ENCODE measurements at regions not wholly inside any gene's neighbourhood (a gene's known extent, or its start where the extent isn't known, plus 50 kb on each side); places are given as distances from the start of the nearest gene placed in this dataset.

GRCh38 chr12:92324849-92325500, 179.3 kb upstream of the BTG1 start:
- no peak for DNase-seq (ENCODE audit: low read depth)
- no peak overlapping the region for H3K4me3 ChIP-seq (ENCODE audit: low read depth, low read length)
- TF ChIP-seq CTCF (conservative IDR thresholded peaks at IDR 0.05; ENCODE audit: low read depth, low read length) = no peak

GRCh38 chr12:92312463-92312964, 166.9 kb upstream of the BTG1 start:
- no peak for DNase-seq (ENCODE audit: low read depth)
- TF ChIP-seq CTCF (conservative IDR thresholded peaks at IDR 0.05; ENCODE audit: low read depth, low read length) = no peak
- no peak overlapping the region for H3K4me3 ChIP-seq (ENCODE audit: low read depth, low read length)

GRCh38 chr12:92304371-92305055, 158.9 kb upstream of the BTG1 start:
- TF ChIP-seq CTCF (conservative IDR thresholded peaks at IDR 0.05; ENCODE audit: low read depth, low read length) = no peak
- H3K4me3 ChIP-seq (ENCODE audit: low read depth, low read length) = no peak overlapping the region
- DNase-seq (ENCODE audit: low read depth) = peak; percentile 28

GRCh38 chr12:92302041-92302829, 156.6 kb upstream of the BTG1 start:
- no peak for TF ChIP-seq CTCF (conservative IDR thresholded peaks at IDR 0.05; ENCODE audit: low read depth, low read length)
- DNase-seq (ENCODE audit: low read depth) = no peak
- H3K4me3 ChIP-seq (ENCODE audit: low read depth, low read length) = no peak overlapping the region

GRCh38 chr12:92301356-92301755, 155.7 kb upstream of the BTG1 start:
- no peak for DNase-seq (ENCODE audit: low read depth)

GRCh38 chr12:92300777-92301176, 155.1 kb upstream of the BTG1 start:
- TF ChIP-seq CTCF (conservative IDR thresholded peaks at IDR 0.05; ENCODE audit: low read depth, low read length) = no peak
- no peak overlapping the region for H3K4me3 ChIP-seq (ENCODE audit: low read depth, low read length)
- no peak for DNase-seq (ENCODE audit: low read depth)

More at GRCh38 chr12:92301356-92301755, 155.7 kb upstream of the BTG1 start:
- H3K4me3 ChIP-seq (ENCODE audit: low read depth, low read length) = no peak overlapping the region
- TF ChIP-seq CTCF (conservative IDR thresholded peaks at IDR 0.05; ENCODE audit: low read depth, low read length) = no peak
